ENCODE measurements at regions not wholly inside any gene's neighbourhood (a gene's known extent, or its start where the extent isn't known, plus 50 kb on each side); places are given as distances from the start of the nearest gene placed in this dataset.
"Not testable (repeated sequence)": the region's sequence is repeated elsewhere in the genome, so short reads cannot be mapped to it uniquely, and the experiment has no call there.

DNA sequence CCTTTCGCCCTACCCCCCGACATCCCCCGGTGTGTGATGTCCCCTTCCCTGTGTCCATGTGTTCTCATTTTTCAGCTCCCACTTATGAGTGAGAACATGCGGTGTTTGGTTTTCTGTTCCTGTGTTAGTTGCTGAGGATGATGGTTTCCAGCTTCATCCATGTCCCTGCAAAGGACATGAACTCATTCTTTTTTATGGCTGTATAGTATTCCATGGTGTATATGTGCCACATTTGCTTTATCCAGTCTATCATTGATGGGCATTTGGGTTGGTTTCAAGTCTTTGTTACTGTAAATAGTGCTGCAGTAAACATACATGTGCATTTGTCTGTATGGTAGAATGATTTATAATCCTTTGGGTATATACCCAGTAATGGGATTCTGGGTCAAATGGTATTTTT lies 392.1 kb downstream of the UTRN start:
- DNase-seq (ENCODE audit: low read depth, low spot score) = not testable (repeated sequence)

DNA sequence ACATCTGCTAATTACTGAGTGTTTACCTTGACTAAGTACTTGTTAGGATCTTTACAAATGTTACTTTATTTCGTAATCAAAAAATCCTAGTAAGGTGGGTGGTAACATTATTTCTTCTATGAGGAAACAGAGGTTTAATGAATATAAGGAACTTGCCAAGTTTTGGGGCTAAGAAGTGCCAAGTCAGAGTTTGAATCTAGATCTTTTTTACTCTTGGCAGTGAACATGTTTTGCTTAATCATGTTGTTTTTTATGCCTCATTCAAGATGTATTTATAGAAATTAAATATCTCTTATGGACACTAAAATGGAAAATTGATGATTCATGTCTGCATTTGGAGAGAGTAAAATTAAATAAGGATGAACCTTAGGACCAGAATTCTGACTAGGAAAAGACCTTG lies 393.7 kb downstream of the UTRN start:
- peak; percentile 36 for DNase-seq (ENCODE audit: low read depth, low spot score)

DNA sequence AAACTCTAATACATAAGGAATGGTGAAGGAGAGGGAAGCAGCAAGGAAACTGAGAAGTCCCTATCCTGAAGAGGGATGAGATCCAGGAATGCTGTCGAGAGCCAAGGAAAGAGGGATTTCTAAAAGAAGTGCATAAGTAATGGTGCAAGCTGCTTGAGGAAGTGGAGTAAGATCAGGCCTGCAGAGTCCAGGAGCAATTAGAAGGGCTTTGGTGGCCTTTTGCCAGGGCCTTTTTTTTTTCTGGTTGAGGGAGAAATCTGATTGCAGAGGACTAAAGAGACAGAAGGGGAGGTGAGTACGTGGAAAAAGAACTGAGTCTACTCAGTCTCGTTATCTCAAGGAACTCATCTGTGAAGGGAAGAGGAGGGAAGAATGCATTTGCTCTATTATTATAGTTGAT lies 396.2 kb downstream of the UTRN start:
- no peak for DNase-seq (ENCODE audit: low read depth, low spot score)

DNA sequence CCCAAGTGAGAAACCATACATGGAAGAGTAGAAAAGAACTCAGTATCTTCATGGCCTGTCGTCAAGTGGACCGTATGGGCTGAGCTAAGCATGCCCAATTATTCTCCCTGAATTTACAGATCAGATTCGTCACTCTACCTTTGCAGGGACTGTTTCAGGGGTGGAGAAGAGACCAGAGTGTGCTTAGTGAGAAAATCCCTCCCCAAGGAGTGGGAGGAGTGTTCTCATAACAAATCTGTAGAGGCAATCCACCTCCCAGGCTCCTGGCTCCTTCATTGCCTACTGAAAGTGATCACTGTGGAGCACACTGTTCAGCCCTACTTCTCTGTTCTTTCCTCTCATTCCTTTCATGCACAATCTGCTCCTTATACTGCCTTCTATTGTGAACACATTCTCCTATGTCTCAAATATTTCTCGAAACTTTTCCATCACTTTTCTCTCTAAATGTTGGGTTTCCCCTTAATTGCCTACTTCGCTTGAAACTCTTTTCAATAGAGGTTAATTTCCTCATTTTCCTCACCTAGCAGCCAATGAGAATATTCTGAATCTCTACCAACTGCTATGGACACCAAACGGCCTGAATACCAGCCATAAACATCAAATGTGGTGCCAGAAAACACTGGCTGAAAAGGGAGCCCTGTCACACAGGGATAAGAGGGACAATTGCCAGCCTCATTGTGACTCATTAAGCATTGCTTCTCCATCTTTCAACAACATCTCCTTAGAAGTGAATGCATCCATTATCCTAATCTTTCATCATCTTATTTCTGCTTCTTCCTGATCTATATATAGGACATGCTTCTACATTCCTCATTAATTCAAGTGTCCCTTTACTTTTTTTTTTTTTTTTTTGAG lies 398.3 kb downstream of the UTRN start:
- no peak for DNase-seq (ENCODE audit: low read depth, low spot score)

DNA sequence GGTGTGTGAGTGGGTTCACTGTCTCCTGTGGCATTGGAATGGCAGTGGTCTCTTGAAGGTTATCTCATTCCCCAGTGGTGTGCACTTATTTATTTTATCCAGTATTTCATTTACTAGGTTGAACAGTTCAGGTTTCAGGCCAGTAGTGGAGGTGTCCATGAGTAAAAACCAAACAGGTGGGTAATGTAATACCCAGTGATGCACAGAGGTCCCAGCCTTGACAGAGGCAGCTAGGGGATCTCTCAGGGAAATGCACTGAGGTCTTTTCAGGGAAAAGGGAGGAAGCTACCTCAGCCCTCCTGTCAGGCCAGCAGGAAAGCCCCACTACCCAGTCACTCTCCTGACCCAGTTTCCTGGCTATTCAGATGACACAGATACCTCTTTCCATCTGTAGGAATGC lies 403.6 kb downstream of the UTRN start:
- DNase-seq (ENCODE audit: low read depth, low spot score) = no peak

DNA sequence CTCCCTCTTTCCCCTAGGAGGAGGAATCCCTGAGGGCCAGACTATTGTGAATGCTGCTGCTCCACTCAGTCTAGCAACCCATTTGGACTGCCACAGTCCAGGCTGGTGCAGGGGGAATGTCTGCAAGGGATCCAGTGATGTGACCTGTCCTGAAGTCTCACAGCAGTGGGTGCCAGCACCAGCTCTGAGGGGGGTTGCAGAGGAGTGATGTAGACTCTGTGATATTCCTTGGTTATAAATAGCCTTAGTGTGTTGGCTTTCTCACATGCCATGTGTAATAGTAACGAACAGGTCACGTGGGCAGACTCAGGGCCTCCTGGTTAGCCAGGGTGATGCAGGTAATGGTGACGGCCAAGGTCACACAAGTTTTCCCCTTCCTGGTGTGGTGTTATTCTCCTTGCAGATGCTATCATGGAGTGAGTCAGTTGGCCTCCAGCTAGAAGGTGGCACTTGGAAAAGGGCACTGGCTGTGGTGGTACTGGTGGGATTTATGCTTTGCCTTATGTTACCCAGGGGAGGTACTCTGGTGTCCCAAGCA lies 404.4 kb downstream of the UTRN start:
- no peak for DNase-seq (ENCODE audit: low read depth, low spot score)

DNA sequence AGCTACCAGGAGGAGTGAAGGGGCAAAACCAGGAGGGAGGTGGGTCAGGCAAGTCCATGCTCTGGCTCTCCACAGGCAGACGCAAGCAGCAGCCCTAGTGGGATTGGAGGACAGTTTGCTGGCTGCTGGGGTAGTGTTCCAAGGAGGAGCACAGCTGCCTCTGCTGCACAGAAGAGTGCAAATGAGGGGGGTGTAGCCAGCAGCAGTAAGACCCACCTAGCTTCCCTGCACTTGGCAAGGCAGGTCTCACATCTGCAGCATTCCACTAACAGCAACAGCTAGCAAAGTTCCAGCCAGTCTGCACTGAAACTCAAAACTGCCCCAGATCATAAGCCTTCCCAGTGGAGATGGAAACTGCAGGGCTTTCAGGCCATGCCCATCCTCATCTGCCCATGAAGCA lies 405.0 kb downstream of the UTRN start:
- DNase-seq (ENCODE audit: low read depth, low spot score) = no peak

DNA sequence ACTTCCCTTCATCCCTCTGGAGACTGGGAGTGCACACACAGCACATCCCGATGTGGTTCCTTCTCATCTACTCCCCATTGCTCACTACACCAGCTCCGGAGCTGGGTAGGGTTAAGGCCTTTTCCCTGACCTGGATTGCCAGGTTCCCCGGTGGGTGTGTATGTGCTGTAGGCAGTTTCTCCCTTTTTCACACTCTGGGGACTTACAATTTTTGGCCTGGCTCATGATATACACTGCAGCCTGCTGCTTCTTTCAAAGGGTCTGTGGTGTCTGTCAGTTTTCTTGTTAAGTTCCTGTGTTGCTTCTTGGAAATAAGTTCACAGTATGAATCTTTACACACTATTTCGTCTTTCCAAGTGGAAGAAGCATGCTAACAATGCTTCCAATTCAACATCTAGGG lies 405.5 kb downstream of the UTRN start:
- no peak for DNase-seq (ENCODE audit: low read depth, low spot score)

DNA sequence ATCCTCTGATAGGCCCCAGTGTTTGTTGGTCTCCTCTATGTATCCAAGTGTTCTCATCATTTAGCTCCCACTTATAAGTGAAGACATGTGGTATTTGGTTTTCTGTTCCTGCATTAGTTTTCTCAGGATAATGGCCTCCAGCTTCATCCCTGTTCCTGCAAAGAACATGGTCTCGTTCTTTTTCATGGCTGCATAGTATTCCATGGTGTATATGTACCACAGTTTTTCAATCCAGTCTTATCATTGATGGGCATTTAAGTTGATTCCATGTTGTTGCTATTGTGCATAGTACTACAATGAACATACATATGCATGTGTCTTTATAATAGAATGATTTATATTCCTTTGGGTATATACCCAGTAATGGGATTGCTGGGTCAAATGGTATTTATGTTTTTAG lies 406.9 kb downstream of the UTRN start:
- not testable (repeated sequence) for DNase-seq (ENCODE audit: low read depth, low spot score)

DNA sequence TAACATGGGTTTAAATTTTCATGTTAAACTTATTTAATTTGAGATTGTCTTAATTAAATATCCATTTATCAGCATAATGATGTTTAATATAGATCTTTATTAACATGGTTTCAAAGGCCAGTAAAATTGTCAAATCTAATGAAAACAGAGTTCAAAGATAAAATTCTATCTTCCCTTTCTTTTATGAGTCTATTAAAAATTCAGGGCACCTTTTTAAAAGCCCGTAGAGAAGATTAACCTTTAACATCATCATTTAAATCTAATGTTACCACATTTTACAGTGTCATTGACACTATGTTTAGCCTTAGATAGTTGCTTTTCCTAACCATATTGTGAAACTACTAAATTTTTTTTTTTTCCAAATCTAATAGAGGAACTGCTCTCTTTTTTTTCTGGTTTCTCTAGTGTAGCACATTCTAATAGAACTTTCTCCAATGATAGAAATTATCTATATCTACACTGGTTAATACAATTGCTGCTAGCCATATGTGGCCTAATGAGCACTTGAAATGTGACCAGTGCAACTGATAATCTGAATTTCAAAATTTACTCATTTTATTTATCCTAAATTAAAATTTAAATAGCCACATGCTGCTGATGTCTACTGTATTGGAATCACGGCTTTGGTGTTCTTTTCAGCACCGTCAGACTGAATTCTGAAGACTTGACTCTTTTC lies 410.9 kb downstream of the UTRN start:
- no peak for DNase-seq (ENCODE audit: low read depth, low spot score)

DNA sequence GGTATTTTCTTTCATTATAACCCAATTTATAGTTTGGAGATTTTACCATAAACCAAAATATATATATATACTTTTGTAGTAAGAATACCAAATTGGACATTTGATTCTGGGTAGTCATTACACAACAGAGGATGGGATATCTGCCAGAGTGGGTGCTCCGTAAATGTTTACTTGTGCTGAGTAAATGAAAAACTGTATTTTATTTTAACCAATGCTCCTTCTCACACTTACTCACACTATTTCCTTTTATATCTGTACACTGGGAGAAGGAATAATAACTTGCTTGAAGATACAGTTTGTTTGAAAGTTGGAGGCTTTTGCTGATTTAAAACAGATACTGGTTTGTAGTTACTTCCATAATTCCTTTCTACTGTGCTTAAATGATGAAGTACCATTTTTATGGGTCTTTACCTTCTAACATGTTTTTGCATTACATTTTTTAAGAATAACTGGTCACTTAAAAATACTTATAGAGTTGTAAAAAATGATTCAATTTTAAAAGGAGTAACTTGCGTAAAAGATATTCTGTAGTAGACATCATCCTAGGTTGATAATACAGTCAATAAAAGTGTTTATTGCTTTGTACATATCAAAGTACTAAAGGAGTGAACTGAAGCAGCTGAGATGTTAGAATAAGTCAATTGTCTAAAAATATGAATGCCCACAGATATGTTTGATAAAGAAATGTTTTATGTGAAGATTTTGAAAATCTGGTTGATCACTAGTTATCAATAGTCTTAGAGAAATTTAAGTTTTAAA lies 411.7 kb downstream of the UTRN start:
- DNase-seq (ENCODE audit: low read depth, low spot score) = no peak

DNA sequence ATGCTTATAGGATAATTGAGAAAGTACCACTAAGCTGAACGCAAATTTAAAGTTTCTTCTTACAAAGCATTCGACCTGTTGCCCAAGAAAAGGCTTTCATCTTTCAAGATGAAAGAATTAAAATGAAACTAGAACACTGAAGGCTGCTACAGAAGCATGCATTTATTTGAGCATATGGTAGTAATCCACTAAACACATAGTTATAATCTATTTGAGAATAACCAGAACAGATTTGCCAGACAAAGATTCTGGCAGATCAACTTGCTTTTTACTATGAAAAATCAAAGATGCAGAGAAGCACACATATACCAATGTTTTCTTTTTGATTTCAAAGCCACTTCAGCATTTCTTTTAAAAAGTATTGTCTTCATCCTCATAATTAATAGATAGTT lies 412.2 kb downstream of the UTRN start:
- no peak for DNase-seq (ENCODE audit: low read depth, low spot score)

DNA sequence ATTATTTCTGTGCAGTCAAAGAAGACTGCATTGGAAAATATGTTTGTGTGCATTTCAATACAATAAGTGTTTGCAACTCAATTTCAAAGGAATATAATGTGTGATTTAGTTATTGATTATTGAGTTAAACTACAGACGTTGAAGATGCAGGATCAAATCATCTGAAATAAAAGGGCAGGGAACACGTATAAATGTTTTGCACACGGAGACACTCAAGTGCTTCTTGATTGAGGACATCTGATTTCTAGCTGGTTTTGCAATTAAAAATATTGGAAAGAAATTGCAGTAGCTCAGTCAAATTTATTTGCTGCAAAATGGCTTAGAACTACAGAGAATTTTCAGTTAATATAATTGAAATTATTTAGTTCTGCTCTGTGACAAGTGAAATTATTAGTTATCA lies 412.7 kb downstream of the UTRN start:
- no peak for DNase-seq (ENCODE audit: low read depth, low spot score)

DNA sequence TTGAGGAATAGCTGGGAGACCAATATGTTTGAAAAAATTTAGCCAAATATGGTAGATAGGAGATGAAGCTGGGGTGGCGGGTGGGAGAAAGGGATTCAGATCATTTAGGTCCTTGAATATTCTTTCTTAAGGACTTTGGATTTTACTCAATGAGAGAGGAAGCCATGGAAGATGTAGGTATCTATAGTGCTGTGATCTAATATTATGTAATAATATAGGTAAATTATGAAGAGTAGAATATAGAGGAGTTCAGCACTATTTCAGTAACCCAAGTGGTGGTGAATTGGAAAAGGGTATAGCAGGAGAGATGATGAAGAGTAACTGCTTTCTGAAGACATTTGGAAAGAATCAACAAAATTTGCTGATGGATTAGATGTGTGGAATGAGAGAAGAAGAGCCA lies 417.6 kb downstream of the UTRN start:
- no peak for DNase-seq (ENCODE audit: low read depth, low spot score)

DNA sequence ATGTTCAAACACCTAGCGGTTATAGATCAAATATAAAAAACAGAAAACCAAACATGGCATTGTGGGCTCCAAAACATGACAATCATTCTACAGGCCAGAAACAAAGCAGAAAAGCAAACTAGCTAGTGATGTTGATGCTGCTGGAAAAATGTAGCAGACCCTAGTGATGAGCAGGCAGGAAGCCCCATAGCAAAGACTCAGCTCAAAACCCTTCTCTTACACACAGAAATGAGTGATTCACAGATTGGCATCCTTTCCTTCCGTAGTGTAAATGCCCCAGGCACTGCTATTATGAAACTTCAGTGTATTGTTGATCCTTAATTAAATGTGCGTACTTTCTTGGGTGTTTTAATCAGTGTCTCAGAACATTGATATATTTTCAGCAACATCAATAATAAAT lies 425.1 kb downstream of the UTRN start:
- DNase-seq (ENCODE audit: low read depth, low spot score) = peak; percentile 72

DNA sequence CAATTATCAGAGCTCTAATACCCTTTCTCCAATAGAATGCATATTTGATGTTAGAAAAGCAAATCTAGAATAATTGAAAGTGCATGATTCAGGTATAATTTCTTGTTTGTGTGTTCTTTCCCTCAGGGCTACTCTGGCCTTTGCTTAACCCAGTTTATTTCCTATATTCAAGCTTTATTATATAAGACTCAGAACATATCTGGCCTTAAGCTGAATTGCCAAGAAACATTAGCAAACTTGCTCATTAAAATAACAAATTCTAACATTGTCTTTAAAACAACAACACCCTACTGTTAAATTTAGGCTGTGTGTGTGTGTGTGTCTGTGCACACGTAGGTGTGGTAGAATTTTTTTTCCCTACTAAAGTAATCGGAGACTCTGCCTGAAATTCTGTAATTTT lies 426.5 kb downstream of the UTRN start:
- DNase-seq (ENCODE audit: low read depth, low spot score) = no peak

DNA sequence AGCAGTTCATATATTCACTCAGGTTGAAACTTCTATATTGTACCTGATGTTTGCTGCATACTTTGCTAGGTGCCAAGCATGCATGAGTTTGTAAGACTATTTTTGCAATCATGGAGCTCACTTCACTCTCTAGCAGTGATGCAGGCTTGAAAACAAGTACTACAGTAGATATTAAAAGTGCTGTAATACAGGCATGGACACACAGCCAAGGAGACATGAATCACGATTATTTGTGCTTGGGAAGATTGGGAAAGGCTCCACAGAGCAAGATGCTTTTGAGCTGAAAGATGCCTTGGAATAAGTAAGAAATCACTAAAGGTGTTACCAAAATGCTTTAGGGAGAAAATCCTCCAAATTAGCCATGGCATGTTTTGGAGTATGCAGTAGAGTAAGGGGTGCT lies 427.4 kb downstream of the UTRN start:
- no peak for DNase-seq (ENCODE audit: low read depth, low spot score)

DNA sequence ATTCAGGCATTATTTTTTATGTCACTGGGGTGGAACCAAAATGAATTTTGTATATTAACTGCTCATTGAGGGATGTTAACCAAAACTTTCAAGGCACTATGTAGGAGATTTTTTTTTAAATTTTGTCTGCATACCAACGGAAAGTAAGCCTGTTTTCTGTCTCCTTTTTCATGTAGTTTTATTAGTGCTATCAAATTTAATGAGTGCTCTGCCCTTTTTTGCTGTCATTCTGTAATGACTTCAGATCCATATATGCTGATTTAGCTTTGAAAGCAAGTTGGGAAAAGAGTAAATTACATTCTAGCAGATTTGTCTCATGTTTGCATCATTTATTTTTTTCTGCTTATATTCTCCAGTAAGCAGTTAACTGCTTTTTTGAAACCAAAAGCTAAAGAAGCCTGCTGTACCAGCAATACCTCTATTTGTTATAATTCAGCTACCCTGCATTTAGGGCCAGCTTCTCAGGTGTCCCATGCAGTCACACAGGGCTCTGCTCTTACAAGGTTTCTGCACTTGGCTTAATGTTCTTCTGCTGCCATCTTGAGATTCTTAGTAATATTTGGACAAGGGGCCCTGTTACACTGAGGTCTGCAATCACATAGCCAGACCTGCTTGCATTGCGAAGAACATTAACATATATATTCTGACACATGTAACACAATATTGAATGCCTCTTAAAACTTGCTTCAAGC lies 429.0 kb downstream of the UTRN start:
- no peak for DNase-seq (ENCODE audit: low read depth, low spot score)

DNA sequence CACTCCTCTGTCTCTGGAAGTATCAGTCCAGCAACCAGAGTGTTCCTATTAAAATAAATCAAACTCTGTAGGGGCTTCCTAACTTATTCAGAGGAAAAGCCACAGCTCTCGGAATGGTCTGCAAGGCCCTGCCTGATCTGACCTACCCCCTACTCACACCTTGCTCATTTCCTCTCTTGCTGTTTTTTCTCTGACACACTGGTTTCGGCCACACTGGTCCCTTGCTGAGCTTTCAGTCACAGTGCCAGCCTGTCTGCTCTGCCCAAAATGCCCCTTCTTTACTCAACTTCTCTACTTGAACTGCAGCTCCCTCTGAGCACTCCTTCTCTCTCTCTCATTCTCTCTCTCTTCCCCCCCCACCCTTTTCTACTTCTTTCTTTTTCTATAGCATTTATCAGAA lies 430.2 kb downstream of the UTRN start:
- DNase-seq (ENCODE audit: low read depth, low spot score) = no peak

DNA sequence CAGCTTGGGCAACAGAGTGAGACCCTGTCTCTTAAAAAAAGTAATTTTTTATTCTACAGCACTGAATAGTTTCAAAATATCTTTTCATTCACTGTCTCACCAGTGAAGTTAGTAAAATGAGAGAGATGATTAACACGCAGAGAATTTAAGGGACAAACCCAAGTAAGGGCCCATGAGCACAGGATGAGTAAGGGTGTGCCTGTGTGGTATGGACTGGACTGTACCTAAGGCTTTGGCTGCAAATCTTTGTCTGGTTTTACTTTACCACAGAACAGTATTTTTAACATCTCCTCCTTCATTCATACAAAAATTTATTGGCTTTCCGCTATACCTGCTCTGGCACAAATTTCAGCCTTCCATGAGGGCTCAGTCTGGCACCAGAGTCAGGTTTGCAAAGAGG lies 433.3 kb downstream of the UTRN start:
- no peak for DNase-seq (ENCODE audit: low read depth, low spot score)

DNA sequence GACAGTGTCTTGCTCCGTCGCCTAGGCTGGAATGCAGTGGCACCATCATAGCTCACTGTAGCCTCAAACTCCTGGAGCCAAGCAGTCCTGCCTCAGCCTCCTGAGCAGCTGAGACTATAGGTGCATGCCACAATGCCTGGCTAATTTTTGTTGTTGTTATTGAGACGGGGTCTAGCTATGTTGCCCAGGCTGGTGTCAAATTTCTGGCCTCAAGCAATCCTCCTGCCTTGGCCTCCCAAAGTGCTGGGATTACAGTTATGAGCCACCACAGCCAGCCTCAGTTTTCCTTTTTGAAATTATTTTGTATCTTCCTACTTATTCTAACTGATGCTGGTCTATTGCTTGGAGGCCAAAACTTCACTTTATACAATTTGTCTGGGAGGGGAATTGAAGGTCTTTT lies 436.1 kb downstream of the UTRN start:
- no peak for DNase-seq (ENCODE audit: low read depth, low spot score)
